ENCODE measurements at regions not wholly inside any gene's neighbourhood (a gene's known extent, or its start where the extent isn't known, plus 50 kb on each side); places are given as distances from the start of the nearest gene placed in this dataset.

DNA sequence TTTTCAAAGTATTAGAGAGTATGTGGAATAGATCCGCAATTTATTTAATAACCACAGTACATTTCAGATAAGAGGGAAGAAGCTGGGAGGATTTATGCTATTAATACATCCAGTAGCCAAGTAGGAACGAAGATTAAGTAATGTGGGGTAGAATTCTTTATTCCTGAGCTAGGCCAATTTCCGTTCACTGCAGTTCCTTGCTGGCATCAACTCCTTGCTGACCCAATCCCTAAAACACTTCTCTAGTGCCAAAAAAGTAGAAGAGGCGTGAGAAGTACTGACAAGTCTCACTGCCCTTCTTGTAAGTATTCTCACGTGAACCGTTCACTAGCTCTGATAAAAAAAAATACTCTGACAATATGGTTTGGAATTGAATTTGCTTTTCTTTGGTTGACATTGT is 211.4 kb downstream of the EPHA4 start:
- Histone ChIP-seq H3K9me3 (ENCODE audit: control insufficient read depth, insufficient read depth, low read depth, low read length) (no peaks in the 10 kb centered on the region), H3K4me1 (ENCODE audit: control insufficient read depth, insufficient read depth, low read length) (no peaks in the 10 kb centered on the region), H3K27ac (ENCODE audit: extremely low read depth, low read depth, low read length) (no peak overlapping the region), H3K4me3 (ENCODE audit: low read depth, low read length) (no peak overlapping the region), H3K36me3 (ENCODE audit: control insufficient read depth in 2 of 2, insufficient read depth in 1 of 2, low read length in 2 of 2) (no peaks in the 10 kb centered on the region)
- no peak for TF ChIP-seq ZNF155 (tag by site-specific recombination; IDR thresholded peaks at IDR 0.05)
- TF ChIP-seq, protein P1, sequence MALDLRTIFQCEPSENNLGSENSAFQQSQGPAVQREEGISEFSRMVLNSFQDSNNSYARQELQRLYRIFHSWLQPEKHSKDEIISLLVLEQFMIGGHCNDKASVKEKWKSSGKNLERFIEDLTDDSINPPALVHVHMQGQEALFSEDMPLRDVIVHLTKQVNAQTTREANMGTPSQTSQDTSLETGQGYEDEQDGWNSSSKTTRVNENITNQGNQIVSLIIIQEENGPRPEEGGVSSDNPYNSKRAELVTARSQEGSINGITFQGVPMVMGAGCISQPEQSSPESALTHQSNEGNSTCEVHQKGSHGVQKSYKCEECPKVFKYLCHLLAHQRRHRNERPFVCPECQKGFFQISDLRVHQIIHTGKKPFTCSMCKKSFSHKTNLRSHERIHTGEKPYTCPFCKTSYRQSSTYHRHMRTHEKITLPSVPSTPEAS (tag by site-specific recombination; IDR thresholded peaks at IDR 0.05), result no peak
- TF ChIP-seq, protein P2, sequence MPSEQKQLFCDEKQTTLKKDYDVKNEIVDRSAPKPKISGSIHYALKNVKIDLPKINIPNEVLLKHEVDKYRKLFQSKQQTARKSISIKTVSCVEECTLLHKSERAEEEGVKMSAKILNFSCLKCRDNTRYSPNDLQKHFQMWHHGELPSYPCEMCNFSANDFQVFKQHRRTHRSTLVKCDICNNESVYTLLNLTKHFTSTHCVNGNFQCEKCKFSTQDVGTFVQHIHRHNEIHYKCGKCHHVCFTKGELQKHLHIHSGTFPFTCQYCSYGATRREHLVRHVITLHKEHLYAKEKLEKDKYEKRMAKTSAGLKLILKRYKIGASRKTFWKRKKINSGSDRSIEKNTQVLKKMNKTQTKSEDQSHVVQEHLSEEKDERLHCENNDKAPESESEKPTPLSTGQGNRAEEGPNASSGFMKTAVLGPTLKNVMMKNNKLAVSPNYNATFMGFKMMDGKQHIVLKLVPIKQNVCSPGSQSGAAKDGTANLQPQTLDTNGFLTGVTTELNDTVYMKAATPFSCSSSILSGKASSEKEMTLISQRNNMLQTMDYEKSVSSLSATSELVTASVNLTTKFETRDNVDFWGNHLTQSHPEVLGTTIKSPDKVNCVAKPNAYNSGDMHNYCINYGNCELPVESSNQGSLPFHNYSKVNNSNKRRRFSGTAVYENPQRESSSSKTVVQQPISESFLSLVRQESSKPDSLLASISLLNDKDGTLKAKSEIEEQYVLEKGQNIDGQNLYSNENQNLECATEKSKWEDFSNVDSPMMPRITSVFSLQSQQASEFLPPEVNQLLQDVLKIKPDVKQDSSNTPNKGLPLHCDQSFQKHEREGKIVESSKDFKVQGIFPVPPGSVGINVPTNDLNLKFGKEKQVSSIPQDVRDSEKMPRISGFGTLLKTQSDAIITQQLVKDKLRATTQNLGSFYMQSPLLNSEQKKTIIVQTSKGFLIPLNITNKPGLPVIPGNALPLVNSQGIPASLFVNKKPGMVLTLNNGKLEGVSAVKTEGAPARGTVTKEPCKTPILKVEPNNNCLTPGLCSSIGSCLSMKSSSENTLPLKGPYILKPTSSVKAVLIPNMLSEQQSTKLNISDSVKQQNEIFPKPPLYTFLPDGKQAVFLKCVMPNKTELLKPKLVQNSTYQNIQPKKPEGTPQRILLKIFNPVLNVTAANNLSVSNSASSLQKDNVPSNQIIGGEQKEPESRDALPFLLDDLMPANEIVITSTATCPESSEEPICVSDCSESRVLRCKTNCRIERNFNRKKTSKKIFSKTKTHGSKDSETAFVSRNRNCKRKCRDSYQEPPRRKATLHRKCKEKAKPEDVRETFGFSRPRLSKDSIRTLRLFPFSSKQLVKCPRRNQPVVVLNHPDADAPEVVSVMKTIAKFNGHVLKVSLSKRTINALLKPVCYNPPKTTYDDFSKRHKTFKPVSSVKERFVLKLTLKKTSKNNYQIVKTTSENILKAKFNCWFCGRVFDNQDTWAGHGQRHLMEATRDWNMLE (tag by site-specific recombination; conservative IDR thresholded peaks at IDR 0.05; ENCODE audit: low read depth), result no peak
- no peak for TF ChIP-seq ZNF776 (tag by site-specific recombination; IDR thresholded peaks at IDR 0.05; ENCODE audit: borderline replicate concordance)
- TF ChIP-seq ZNF292 (tag by site-specific recombination; IDR thresholded peaks at IDR 0.05; ENCODE audit: borderline replicate concordance, low read depth), result no peak
- TF ChIP-seq ZNF677 (tag by site-specific recombination; IDR thresholded peaks at IDR 0.05), result no peak
- TF ChIP-seq, protein P3, sequence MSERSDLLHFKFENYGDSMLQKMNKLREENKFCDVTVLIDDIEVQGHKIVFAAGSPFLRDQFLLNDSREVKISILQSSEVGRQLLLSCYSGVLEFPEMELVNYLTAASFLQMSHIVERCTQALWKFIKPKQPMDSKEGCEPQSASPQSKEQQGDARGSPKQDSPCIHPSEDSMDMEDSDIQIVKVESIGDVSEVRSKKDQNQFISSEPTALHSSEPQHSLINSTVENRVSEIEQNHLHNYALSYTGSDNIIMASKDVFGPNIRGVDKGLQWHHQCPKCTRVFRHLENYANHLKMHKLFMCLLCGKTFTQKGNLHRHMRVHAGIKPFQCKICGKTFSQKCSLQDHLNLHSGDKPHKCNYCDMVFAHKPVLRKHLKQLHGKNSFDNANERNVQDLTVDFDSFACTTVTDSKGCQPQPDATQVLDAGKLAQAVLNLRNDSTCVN (tag by site-specific recombination; optimal IDR thresholded peaks at IDR 0.05), result no peak
- TF ChIP-seq, protein P4, sequence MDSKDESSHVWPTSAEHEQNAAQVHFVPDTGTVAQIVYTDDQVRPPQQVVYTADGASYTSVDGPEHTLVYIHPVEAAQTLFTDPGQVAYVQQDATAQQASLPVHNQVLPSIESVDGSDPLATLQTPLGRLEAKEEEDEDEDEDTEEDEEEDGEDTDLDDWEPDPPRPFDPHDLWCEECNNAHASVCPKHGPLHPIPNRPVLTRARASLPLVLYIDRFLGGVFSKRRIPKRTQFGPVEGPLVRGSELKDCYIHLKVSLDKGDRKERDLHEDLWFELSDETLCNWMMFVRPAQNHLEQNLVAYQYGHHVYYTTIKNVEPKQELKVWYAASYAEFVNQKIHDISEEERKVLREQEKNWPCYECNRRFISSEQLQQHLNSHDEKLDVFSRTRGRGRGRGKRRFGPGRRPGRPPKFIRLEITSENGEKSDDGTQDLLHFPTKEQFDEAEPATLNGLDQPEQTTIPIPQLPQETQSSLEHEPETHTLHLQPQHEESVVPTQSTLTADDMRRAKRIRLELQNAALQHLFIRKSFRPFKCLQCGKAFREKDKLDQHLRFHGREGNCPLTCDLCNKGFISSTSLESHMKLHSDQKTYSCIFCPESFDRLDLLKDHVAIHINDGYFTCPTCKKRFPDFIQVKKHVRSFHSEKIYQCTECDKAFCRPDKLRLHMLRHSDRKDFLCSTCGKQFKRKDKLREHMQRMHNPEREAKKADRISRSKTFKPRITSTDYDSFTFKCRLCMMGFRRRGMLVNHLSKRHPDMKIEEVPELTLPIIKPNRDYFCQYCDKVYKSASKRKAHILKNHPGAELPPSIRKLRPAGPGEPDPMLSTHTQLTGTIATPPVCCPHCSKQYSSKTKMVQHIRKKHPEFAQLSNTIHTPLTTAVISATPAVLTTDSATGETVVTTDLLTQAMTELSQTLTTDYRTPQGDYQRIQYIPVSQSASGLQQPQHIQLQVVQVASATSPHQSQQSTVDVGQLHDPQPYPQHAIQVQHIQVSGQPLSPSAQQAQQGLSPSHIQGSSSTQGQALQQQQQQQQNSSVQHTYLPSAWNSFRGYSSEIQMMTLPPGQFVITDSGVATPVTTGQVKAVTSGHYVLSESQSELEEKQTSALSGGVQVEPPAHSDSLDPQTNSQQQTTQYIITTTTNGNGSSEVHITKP (tag by site-specific recombination; IDR thresholded peaks at IDR 0.05), result no peak
- no peak for TF ChIP-seq ZNF664 (tag by site-specific recombination; IDR thresholded peaks at IDR 0.05)
- TF ChIP-seq ZNF830 (tag by site-specific recombination; IDR thresholded peaks at IDR 0.05; ENCODE audit: low read depth), result no peak
- no peak for TF ChIP-seq ZNF624 (tag by site-specific recombination; IDR thresholded peaks at IDR 0.05)
- no peak for TF ChIP-seq ZNF114 (tag by site-specific recombination; IDR thresholded peaks at IDR 0.05)
- no peak for TF ChIP-seq OVOL3 (tag by site-specific recombination; IDR thresholded peaks at IDR 0.05)
- no peak for TF ChIP-seq ZNF138 (tag by site-specific recombination; IDR thresholded peaks at IDR 0.05; ENCODE audit: borderline replicate concordance)
- no peak for TF ChIP-seq ZNF610 (tag by site-specific recombination; IDR thresholded peaks at IDR 0.05; ENCODE audit: borderline replicate concordance)
- no peak for TF ChIP-seq HOXA7 (CRISPR knock-in tag; IDR thresholded peaks at IDR 0.05; ENCODE audit: borderline replicate concordance)
- no peak for TF ChIP-seq ZNF341 (tag by site-specific recombination; IDR thresholded peaks at IDR 0.05; ENCODE audit: low read depth)
- no peak for TF ChIP-seq ZNF146 (tag by site-specific recombination; IDR thresholded peaks at IDR 0.05)
- no peak for TF ChIP-seq ZNF785 (tag by site-specific recombination; IDR thresholded peaks at IDR 0.05)
- TF ChIP-seq, protein P5, sequence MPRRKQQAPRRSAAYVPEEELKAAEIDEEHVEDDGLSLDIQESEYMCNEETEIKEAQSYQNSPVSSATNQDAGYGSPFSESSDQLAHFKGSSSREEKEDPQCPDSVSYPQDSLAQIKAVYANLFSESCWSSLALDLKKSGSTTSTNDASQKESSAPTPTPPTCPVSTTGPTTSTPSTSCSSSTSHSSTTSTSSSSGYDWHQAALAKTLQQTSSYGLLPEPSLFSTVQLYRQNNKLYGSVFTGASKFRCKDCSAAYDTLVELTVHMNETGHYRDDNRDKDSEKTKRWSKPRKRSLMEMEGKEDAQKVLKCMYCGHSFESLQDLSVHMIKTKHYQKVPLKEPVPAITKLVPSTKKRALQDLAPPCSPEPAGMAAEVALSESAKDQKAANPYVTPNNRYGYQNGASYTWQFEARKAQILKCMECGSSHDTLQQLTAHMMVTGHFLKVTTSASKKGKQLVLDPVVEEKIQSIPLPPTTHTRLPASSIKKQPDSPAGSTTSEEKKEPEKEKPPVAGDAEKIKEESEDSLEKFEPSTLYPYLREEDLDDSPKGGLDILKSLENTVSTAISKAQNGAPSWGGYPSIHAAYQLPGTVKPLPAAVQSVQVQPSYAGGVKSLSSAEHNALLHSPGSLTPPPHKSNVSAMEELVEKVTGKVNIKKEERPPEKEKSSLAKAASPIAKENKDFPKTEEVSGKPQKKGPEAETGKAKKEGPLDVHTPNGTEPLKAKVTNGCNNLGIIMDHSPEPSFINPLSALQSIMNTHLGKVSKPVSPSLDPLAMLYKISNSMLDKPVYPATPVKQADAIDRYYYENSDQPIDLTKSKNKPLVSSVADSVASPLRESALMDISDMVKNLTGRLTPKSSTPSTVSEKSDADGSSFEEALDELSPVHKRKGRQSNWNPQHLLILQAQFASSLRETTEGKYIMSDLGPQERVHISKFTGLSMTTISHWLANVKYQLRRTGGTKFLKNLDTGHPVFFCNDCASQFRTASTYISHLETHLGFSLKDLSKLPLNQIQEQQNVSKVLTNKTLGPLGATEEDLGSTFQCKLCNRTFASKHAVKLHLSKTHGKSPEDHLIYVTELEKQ (tag by site-specific recombination; IDR thresholded peaks at IDR 0.05; ENCODE audit: borderline replicate concordance), result no peak
- ChIA-PET POLR2A (no interaction called here), CTCF (no interaction called here)
